GM21423 (cell line): ENCODE measurements at regions not wholly inside any gene's neighbourhood (a gene's known extent, or its start where the extent isn't known, plus 50 kb on each side); places are given as distances from the start of the nearest gene placed in this dataset.

ENCODE experiments used
- ATAC-seq: cut with Tn5 transposase; IDR thresholded peaks from one replicate; pipeline ENCODE4 v1.9.1; 2021; ENCODE audit warnings: mild to moderate bottlenecking, moderate library complexity; ENCODE audit not compliant: unreplicated experiment

GRCh38 chr7:131745390-131746248 lies 189.2 kb upstream of the PODXL start:
- no peak for ATAC-seq

- no peak for ATAC-seq
These were observed 185.0 kb upstream of the PODXL start for GRCh38 chr7:131741446-131741845.

- ATAC-seq, result no peak
These were observed 181.5 kb upstream of the PODXL start for GRCh38 chr7:131737746-131738465.

- ATAC-seq, result no peak
These were observed 178.7 kb upstream of the PODXL start for GRCh38 chr7:131735101-131735500.

- no peak for ATAC-seq
These were observed 177.2 kb upstream of the PODXL start for GRCh38 chr7:131733604-131734003.

- ATAC-seq, result no peak
These were observed 170.8 kb upstream of the PODXL start for GRCh38 chr7:131727189-131727588.

GRCh38 chr7:131726686-131727085 lies 170.3 kb upstream of the PODXL start:
- ATAC-seq, result no peak

GRCh38 chr7:131726031-131726430 lies 169.6 kb upstream of the PODXL start:
- no peak for ATAC-seq

- ATAC-seq, result no peak
These were observed 168.4 kb upstream of the PODXL start for GRCh38 chr7:131724776-131725345.

- no peak for ATAC-seq
These were observed 167.5 kb upstream of the PODXL start for GRCh38 chr7:131723926-131724325.

GRCh38 chr7:131722371-131722770 lies 165.9 kb upstream of the PODXL start:
- no peak for ATAC-seq

GRCh38 chr7:131721660-131722059 lies 165.2 kb upstream of the PODXL start:
- no peak for ATAC-seq

- ATAC-seq, result no peak
These were observed 164.3 kb upstream of the PODXL start for GRCh38 chr7:131720703-131721102.

DNA sequence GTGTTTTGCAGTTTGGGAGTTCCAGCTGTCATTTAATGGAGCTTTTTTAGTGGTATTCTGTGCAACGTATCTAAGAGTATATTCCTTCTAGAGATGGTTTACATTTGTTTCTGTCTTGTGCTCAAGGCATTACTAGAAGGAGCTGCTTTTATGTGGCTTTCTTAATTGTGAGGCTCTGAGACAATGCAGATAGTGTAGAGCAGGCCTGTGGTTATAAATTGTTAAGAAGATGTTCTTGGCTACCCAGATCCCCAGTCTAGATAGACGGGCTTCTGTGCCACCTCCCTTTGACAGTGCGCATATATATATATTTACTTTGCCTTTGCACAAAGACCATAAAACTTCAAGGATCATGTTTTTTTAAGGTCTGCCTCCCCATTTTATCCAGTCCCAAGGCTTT lies 160.8 kb upstream of the PODXL start:
- ATAC-seq, result no peak

GRCh38 chr7:131699323-131699722 lies 142.9 kb upstream of the PODXL start:
- no peak for ATAC-seq

DNA sequence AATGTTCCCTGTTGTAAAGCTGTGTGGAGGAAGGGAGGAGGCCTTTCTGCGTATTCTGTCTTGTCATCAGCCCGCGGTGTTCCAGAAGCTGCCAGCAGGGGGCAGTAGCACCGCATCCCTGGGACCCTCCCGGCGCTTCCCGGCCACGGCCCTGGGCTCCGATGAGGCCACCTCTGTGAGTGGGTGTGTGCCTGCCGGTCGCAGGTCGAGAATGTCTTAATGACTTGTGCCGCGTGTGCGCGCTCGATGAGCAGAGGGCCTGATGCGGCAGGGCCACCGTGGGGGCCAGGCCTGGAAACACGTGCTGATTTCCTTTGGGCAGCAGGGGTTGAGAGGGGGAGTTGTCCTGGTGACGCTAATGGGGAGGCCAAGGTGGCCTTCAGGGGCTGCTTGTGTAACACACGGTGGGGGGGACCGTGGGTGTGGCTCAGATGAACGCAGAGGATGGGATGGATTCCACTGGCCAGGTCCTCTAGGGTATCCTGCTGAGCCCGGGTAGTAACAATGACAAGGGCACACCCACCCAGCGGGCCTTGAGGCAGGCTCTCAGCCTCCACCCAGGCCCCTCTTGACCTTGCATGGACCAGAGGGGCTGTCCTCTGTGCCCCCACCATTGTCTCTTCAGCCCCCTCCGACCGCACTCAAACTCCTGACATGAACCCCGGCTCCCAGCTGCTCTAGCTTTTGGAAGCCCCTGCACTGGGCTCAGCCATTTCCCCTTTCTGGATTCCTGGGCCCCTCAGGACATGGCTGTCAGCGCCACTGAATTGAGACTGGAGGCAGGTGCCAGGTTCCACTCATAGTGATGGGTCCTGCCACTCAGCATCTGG lies 135.9 kb upstream of the PODXL start:
- no peak for ATAC-seq

GRCh38 chr7:131691454-131692130 lies 135.2 kb upstream of the PODXL start:
- no peak for ATAC-seq

DNA sequence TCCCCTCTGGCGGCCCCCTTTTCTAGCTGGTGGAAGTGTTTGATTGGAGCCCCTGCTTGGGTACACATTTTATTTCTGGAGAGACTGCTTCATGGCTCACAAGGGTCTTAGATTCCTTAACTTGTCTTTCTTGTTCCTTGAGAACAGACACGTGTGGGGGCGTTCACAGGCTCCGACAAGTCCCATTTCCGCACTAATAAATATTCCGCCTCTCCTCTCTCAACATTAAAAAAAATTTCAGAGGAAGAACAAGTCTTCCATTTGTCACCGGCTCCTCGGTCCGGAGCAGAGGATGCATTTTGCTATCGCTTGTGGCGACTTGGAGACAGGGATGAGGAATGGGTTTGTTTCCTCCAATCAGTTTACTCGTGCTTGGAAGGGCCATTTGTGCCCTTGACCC lies 134.0 kb upstream of the PODXL start:
- ATAC-seq, result no peak

- no peak for ATAC-seq
These were observed 133.3 kb upstream of the PODXL start for GRCh38 chr7:131689662-131690234.
